ENCODE measurements at regions not wholly inside any gene's neighbourhood (a gene's known extent, or its start where the extent isn't known, plus 50 kb on each side); places are given as distances from the start of the nearest gene placed in this dataset.

DNA sequence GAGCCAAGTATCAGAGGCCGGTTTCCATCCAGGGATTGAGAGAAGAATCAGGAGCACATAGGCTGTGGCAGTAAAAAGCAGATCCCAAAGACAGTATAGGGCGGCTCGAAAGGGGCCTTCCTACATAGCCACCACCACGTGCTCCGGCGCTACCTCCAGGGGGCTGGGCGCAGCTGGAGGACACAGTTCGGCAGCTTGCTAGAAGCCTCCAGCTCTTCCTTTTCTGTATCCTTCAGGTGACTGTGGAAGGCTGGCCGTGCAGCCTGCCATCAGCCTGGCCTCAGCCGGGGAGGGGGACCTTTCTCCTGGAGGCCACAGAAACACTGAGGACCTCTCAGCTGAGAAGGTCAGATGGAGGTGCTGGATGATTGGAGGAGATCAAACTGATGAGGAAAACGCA, 183.6 kb upstream of the GLI2 start:
- ChIA-PET POLR2A (interaction anchor here (1.0 to 6.3 kb wide), 7 partner anchors 13 to 156 kb away, joined by 3 to 105 read pairs (median 3); no protein-coding TSS in a partner anchor), CTCF (ENCODE audit: low intra/inter-chr PET ratio, low total read pairs) (interaction anchor here (1.0 to 2.4 kb wide), 6 partner anchors 23 to 209 kb away, joined by 3 to 17 read pairs (median 10); no protein-coding TSS in a partner anchor)
- Histone ChIP-seq H3K4me2 (ENCODE audit: low read depth, low read length) (peak overlapping the region; percentile 62), H3K36me3 (replicated peaks in 1 of 2; ENCODE audit: control insufficient read depth in 1 of 2, insufficient read depth in 2 of 2, low read length in 2 of 2) (no peaks in the 10 kb centered on the region), H3K4me3 (replicated peaks in 1 of 3; ENCODE audit: insufficient read depth in 1 of 3, low read depth in 2 of 3, low read length in 3 of 3) (peak overlapping the region in 1 of 3 experiments; percentile 14; a peak in 1 of 6 replicates), H3K4me1 (ENCODE audit: insufficient read depth, low read length) (peaks cover 98% of the 10 kb centered on the region), H3K27me3 (ENCODE audit: control insufficient read depth in 1 of 2, insufficient read depth in 2 of 2, low read length in 2 of 2) (peaks cover under 1 to 10% of the 10 kb centered on the region in 2 experiments; a peak in 2 of 5 replicates), H2AFZ (ENCODE audit: low read length) (no peak overlapping the region), H3K79me2 (ENCODE audit: insufficient read depth, low read length) (no peaks in the 10 kb centered on the region), H3K27ac (ENCODE audit: extremely low read length, insufficient read depth, low read length) (peak overlapping the region; percentile 70), H4K20me1 (ENCODE audit: insufficient read depth, low read length) (no peaks in the 10 kb centered on the region), H3K9ac (ENCODE audit: insufficient read depth, low read depth, low read length) (peak overlapping the region; percentile 40; the same call in 1 of the 2 replicates), H3K9me3 (ENCODE audit: low read length) (no peaks in the 10 kb centered on the region)
- in situ Hi-C loops (cut with HindIII; ENCODE audit: extremely low pct_ligation_motif_present, low pct_unique_long_range_greater_than_20kb) (loop anchor here (5.0 to 10.0 kb wide), 3 partner anchors 35 to 210 kb away; no protein-coding TSS in a partner anchor), intact Hi-C loops (cut with micrococcal nuclease; ENCODE audit: unreplicated experiment) (loop anchor here (2.0 to 5.0 kb wide), 4 partner anchors 35 to 155 kb away; no protein-coding TSS in a partner anchor)
- WGBS (ENCODE audit: low lambda C conversion rate) = 94% methylated on average over 8 of the region's 11 CpGs
- BruUV-seq (replicated peaks) = no TSS peak
- ATAC-seq = peak; percentile 13
- no peak for FAIRE-seq
- no peak for DNase-seq (ENCODE audit: low spot score)
- TF ChIP-seq ETV5 (CRISPR knock-in tag; IDR thresholded peaks at IDR 0.05; ENCODE audit: borderline replicate concordance) = no peak
- no peak for TF ChIP-seq SNAI1 (CRISPR knock-in tag; IDR thresholded peaks at IDR 0.05; ENCODE audit: borderline replicate concordance)
- TF ChIP-seq ZNF331 (CRISPR knock-in tag; IDR thresholded peaks at IDR 0.05) = no peak
- TF ChIP-seq, protein P1, sequence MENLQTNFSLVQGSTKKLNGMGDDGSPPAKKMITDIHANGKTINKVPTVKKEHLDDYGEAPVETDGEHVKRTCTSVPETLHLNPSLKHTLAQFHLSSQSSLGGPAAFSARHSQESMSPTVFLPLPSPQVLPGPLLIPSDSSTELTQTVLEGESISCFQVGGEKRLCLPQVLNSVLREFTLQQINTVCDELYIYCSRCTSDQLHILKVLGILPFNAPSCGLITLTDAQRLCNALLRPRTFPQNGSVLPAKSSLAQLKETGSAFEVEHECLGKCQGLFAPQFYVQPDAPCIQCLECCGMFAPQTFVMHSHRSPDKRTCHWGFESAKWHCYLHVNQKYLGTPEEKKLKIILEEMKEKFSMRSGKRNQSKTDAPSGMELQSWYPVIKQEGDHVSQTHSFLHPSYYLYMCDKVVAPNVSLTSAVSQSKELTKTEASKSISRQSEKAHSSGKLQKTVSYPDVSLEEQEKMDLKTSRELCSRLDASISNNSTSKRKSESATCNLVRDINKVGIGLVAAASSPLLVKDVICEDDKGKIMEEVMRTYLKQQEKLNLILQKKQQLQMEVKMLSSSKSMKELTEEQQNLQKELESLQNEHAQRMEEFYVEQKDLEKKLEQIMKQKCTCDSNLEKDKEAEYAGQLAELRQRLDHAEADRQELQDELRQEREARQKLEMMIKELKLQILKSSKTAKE (CRISPR knock-in tag; IDR thresholded peaks at IDR 0.05; ENCODE audit: borderline replicate concordance) = no peak
- TF ChIP-seq RNF2 (conservative IDR thresholded peaks at IDR 0.05; ENCODE audit: low read depth) = no peak
- TF ChIP-seq KDM5B (CRISPR knock-in tag; IDR thresholded peaks at IDR 0.05; ENCODE audit: borderline replicate concordance) = peak; percentile 4; the same call in 1 of the 2 replicates
- TF ChIP-seq, protein P2, sequence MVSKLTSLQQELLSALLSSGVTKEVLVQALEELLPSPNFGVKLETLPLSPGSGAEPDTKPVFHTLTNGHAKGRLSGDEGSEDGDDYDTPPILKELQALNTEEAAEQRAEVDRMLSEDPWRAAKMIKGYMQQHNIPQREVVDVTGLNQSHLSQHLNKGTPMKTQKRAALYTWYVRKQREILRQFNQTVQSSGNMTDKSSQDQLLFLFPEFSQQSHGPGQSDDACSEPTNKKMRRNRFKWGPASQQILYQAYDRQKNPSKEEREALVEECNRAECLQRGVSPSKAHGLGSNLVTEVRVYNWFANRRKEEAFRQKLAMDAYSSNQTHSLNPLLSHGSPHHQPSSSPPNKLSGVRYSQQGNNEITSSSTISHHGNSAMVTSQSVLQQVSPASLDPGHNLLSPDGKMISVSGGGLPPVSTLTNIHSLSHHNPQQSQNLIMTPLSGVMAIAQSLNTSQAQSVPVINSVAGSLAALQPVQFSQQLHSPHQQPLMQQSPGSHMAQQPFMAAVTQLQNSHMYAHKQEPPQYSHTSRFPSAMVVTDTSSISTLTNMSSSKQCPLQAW (CRISPR knock-in tag; IDR thresholded peaks at IDR 0.05) = peak; percentile 44; the same call in 1 of the 2 replicates
- TF ChIP-seq ZNF790 (CRISPR knock-in tag; IDR thresholded peaks at IDR 0.05; ENCODE audit: borderline replicate concordance) = no peak
- 0 out of 2 replicates have a peak, but pooled peaks have one; percentile 35 for TF ChIP-seq ZNF788 (CRISPR knock-in tag; IDR thresholded peaks at IDR 0.05; ENCODE audit: borderline replicate concordance)
- TF ChIP-seq, protein P3, sequence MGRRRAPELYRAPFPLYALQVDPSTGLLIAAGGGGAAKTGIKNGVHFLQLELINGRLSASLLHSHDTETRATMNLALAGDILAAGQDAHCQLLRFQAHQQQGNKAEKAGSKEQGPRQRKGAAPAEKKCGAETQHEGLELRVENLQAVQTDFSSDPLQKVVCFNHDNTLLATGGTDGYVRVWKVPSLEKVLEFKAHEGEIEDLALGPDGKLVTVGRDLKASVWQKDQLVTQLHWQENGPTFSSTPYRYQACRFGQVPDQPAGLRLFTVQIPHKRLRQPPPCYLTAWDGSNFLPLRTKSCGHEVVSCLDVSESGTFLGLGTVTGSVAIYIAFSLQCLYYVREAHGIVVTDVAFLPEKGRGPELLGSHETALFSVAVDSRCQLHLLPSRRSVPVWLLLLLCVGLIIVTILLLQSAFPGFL (CRISPR knock-in tag; IDR thresholded peaks at IDR 0.05) = no peak
- TF ChIP-seq NFIC (IDR thresholded peaks at IDR 0.05; ENCODE audit: low read length) = no peak
- TF ChIP-seq, protein P4, sequence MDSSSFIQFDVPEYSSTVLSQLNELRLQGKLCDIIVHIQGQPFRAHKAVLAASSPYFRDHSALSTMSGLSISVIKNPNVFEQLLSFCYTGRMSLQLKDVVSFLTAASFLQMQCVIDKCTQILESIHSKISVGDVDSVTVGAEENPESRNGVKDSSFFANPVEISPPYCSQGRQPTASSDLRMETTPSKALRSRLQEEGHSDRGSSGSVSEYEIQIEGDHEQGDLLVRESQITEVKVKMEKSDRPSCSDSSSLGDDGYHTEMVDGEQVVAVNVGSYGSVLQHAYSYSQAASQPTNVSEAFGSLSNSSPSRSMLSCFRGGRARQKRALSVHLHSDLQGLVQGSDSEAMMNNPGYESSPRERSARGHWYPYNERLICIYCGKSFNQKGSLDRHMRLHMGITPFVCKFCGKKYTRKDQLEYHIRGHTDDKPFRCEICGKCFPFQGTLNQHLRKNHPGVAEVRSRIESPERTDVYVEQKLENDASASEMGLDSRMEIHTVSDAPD (CRISPR knock-in tag; IDR thresholded peaks at IDR 0.05) = no peak
- TF ChIP-seq ZNF891 (CRISPR knock-in tag; IDR thresholded peaks at IDR 0.05) = peak; percentile 80
- no peak for TF ChIP-seq ESRRA (CRISPR knock-in tag; IDR thresholded peaks at IDR 0.05; ENCODE audit: low read depth)
- TF ChIP-seq ZBTB1 (CRISPR knock-in tag; IDR thresholded peaks at IDR 0.05; ENCODE audit: borderline replicate concordance) = no peak
